Colon (tissue), 2 donors: ENCODE measurements at regions not wholly inside any gene's neighbourhood (a gene's known extent, or its start where the extent isn't known, plus 50 kb on each side); places are given as distances from the start of the nearest gene placed in this dataset.
"Not testable (repeated sequence)": the region's sequence is repeated elsewhere in the genome, so short reads cannot be mapped to it uniquely, and the experiment has no call there.

ENCODE experiments used
- FAIRE-seq: peaks from 2 replicates; lab custom pipeline; 2012; peaks lifted over from hg19 to GRCh38; lab: Jason Lieb, UNC
- donor health status: control.
- donor health status: control.

DNA sequence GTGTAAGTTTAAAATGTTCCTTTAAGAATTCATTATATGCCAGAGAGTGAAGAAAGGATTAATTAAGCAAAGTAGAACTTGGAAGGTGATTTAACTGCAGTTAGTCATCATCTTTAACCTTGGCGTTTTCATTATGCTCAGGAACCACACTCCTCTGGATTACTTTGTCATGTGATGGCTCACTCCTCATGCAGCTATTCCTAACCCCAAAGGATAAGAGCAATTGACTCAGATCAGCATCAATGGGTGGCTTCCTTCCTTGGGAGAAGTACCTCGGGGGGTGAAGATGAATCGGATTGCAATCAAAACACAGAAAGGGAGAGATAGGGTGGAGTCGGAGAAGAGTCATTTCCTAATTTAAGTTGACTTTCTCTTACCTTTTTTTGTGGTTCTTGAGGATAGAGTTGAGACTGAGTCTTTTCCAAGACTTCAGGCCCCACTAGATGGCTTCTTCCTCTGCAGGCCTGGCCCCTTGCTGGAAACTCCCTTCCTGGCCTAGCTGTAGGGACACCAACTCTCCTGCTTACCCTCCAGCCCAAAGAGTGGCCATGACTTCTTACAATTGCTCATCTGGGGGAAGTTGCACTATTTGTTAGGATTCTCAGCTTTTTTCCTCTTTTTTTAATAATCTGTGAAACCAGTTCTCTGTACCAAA, 238.6 kb upstream of the DDHD1 start:
- FAIRE-seq, result no peak

GRCh38 chr14:53391156-53391555, 238.0 kb upstream of the DDHD1 start:
- no peak for FAIRE-seq

GRCh38 chr14:53390008-53390407, 236.9 kb upstream of the DDHD1 start:
- FAIRE-seq, result no peak

GRCh38 chr14:53389202-53389601, 236.1 kb upstream of the DDHD1 start:
- no peak for FAIRE-seq

GRCh38 chr14:53386362-53386761, 233.2 kb upstream of the DDHD1 start:
- no peak for FAIRE-seq

GRCh38 chr14:53384536-53384935, 231.4 kb upstream of the DDHD1 start:
- FAIRE-seq, result no peak

GRCh38 chr14:53384073-53384472, 230.9 kb upstream of the DDHD1 start:
- FAIRE-seq, result no peak

DNA sequence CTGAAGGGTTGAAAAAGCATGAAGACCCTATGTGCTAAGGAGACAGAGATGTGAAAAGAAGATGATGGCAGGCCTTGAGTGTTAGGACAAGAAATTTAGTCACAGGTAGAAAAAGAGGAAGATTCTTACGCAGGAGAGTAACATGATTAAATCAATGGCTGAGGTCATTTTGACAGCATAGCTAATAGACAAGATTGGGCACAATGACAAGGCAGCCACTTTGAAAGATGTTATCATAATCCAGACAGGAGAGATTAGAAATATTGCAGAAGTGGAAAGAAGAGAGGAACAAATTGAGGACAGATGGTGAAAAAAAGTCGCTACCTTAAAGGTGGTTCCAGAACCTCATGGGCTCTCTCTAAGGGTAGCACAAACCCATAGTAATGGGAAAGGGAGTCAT, 228.8 kb upstream of the DDHD1 start:
- no peak for FAIRE-seq

- FAIRE-seq, result no peak
Measured at GRCh38 chr14:53380867-53381225, 227.7 kb upstream of the DDHD1 start.

DNA sequence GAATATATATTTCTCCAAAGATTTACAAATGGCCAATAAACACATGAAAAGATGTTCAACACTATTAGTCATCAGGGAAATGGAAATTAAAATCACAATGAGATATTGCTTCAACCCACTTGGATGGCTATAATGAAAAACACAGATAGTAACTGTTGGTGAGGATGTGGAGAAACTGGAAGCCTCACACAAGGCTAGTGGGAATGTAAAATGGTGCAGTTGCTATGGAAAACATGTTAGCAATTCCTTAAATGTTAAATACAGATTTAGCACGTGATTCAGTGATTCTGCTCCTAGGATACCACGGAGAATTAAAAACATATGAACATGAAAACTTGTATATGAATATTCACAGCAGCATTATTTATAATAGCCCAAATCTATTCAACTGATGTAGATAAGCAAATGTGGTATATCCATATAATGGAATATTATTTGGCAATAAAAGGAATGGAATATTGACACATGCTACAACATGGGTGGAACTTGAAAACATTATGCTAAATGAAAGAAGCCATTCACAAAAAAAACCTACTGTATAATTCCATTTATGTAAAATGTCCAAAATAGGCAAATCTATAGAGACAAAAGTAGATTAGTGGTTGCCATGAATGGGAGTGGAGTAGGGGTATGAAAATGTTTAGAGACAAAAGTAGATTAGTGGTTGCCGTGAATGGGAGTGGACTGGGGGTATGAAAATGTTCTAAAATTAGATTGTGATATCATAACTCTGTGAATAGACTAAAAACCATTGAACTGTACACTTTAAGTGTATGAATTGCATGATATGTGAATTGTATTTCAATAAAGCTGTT, 227.1 kb upstream of the DDHD1 start:
- FAIRE-seq, result no peak

- no peak for FAIRE-seq
Measured at GRCh38 chr14:53378142-53378541, 225.0 kb upstream of the DDHD1 start.

DNA sequence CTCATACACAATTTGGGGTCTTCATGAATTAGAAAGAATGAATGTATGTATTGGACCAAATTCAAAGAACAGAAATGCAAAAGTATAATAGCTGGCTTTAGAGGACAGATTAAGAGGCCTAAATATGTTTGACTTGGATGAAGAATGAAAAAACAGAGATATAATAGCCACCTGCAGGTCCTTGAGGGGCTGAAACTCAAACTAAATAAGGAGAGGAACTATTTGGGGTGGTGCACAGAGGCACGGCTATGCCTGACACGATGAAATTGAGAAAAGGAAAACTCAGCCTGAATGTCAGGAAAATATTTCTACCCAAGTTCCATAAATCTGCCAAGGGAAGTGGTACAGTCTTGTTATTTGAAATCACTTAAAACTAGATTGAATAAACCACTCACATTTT, 222.9 kb upstream of the DDHD1 start:
- no peak for FAIRE-seq

GRCh38 chr14:53375599-53375998, 222.5 kb upstream of the DDHD1 start:
- no peak for FAIRE-seq

- no peak for FAIRE-seq
Measured at GRCh38 chr14:53368711-53369201, 215.6 kb upstream of the DDHD1 start.

DNA sequence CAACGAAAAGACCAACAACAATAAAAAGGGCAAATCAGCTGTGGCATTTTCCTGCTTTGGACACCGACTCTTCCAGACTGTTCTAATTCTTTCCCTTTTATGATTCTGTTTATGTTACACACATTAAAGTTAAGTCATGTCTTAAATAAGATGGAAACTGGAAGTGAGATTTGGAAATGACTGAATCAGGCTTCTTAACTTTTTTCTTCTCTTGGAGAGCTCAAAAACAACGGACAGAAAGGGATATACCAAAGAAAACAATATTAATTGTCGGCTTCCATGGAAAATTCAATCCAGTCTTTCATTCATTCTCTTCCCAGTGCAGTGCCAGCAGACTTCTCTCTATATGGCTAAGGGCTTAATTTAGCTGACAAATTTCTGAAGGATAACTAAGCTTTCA, 214.9 kb upstream of the DDHD1 start:
- FAIRE-seq, result no peak

DNA sequence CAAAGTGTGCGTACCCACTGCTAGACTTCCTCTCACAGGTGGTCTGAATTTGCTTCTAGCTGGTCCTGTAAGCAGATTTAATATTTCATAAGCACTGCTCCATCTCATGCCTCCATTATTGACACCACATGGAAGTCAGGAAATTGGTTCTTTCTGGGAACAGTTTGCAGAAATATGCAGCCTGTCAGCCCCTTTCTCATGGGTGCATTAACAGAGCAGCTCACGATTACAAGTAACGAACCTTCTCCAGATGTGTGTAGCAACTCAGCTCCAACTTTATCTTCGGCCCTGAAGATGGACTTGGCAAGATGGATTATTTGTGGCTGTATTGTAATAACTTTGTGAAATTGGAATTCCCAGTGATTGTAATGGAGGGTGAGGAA, 214.5 kb upstream of the DDHD1 start:
- no peak for FAIRE-seq

DNA sequence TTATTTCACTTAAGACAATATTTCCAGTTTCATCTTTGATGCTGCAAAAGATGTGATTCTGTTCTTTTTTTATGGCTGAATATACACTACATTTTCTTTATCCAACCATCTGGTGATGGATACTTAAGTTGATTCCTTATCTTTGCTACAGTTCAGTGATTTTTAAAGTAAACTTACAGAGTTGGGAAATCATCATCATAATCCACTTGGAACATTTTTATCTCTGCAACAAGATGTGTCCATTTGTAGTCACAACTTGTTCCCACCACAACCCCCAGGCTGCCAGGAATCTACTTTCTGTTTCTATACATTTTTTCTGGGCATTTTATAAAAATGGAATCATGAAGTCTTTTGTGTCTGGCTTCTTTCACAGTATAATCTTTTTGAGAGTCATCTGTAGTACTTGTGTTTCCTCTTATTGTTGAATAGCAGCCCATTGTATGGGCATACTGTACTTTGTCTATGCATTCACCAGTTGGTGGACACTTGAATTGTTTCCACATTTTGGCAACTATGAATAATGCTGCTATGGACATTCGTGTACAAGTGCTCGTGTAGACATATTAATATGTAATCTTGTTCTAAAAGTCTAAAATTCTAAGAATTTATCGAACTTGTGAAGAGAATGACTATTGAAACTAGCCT, 212.5 kb upstream of the DDHD1 start:
- FAIRE-seq, result no peak

- FAIRE-seq, result not testable (repeated sequence)
Measured at GRCh38 chr14:53362916-53363315, 209.8 kb upstream of the DDHD1 start.

DNA sequence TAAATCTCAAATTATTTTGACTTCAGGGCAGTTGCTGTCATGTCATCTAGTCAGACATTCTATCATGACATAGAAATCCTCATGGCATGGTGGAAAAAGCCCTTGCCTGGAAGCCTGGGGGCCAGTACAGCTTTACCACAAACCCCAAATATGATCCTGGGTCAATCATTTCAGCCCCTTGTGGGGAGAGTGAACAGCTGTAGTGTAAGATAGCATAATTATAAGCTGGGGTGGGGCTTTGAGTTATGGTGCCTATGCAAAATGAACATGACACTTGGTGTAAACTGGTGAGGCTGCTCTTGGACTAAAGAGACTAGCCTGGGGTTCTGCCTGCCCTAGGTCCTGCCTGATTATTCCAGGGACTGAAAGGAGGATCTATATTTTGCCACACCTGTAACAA, 207.7 kb upstream of the DDHD1 start:
- no peak for FAIRE-seq

- FAIRE-seq, result no peak
Measured at GRCh38 chr14:53358166-53358565, 205.0 kb upstream of the DDHD1 start.

GRCh38 chr14:53356361-53357150, 203.4 kb upstream of the DDHD1 start:
- no peak for FAIRE-seq

- no peak for FAIRE-seq
Measured at GRCh38 chr14:53355581-53356112, 202.5 kb upstream of the DDHD1 start.
